HCT116 (cell line): ENCODE measurements at regions not wholly inside any gene's neighbourhood (a gene's known extent, or its start where the extent isn't known, plus 50 kb on each side); places are given as distances from the start of the nearest gene placed in this dataset.

Experiments
- CEBPB ChIP-seq: IDR thresholded peaks from 2 replicates; pipeline ENCODE4 v1.6.1; 2012; ENCODE audit warnings: low read depth
- CTCF ChIP-seq, 3 experiments: fragments of 200-600 bp in 1 of 3; sonication (generic) in 1 of 3; IDR thresholded peaks in 2 of 3; conservative IDR thresholded peaks in 1 of 3; 2 replicates each; pipeline ENCODE4 v1.5.1; 2012 to 2017; ENCODE audit warnings: low read depth in 2 of 3, low read length in 2 of 3, antibody characterized with exemption in 1 of 3, borderline replicate concordance in 1 of 3, control low read depth in 1 of 3, mild to moderate bottlenecking in 1 of 3, mixed read lengths in 1 of 3, mixed run types in 1 of 3, moderate library complexity in 1 of 3; ENCODE audit not compliant: insufficient read depth in 1 of 3
- EGR1 ChIP-seq: IDR thresholded peaks from 2 replicates; pipeline ENCODE4 v1.6.1; 2012; ENCODE audit warnings: low read depth
- EZH2phosphoT487 ChIP-seq: fragments of 200-600 bp; IDR thresholded peaks from 2 replicates; pipeline ENCODE4 v1.6.1; 2018; ENCODE audit warnings: antibody characterized with exemption, borderline replicate concordance
- RAD21 ChIP-seq: IDR thresholded peaks from 2 replicates; pipeline ENCODE4 v1.6.1; 2012; ENCODE audit warnings: low read depth, mild to moderate bottlenecking
- REST ChIP-seq: IDR thresholded peaks from 2 replicates; pipeline ENCODE4 v1.6.1; 2012; ENCODE audit warnings: low read depth
- SP1 ChIP-seq: IDR thresholded peaks from 2 replicates; pipeline ENCODE4 v1.6.1; 2012; ENCODE audit warnings: low read depth
- SRF ChIP-seq: IDR thresholded peaks from 2 replicates; pipeline ENCODE4 v1.6.1; 2012; ENCODE audit warnings: low read depth
- TCF7L2 ChIP-seq: IDR thresholded peaks from 2 replicates; pipeline ENCODE4 v1.7.0; 2011; ENCODE audit warnings: borderline replicate concordance, inconsistent platforms; ENCODE audit not compliant: insufficient read depth, insufficient read length; ENCODE audit errors: extremely low read depth
- YY1 ChIP-seq: IDR thresholded peaks from 2 replicates; pipeline ENCODE4 v1.6.1; 2011; ENCODE audit warnings: low read length, low read depth, moderate library complexity, mild to moderate bottlenecking; ENCODE audit not compliant: insufficient replicate concordance; ENCODE audit errors: extremely low read depth
- ZBTB33 ChIP-seq: IDR thresholded peaks from 2 replicates; pipeline ENCODE4 v1.6.1; 2011; ENCODE audit warnings: mild to moderate bottlenecking, low read length, moderate library complexity; ENCODE audit not compliant: insufficient replicate concordance; ENCODE audit errors: extremely low read depth
- ZNF274 ChIP-seq: fragments of 200-500 bp; sonication (Bioruptor generic); IDR thresholded peaks from 2 replicates; pipeline ENCODE4 v1.6.1; 2014; ENCODE audit warnings: mild to moderate bottlenecking, low read depth, low read length, inconsistent platforms

- TF ChIP-seq EGR1 (no peak), SP1 (no peak), CTCF (IDR thresholded peaks at IDR 0.05 in 2 of 3, conservative IDR thresholded peaks at IDR 0.05 in 1 of 3; ENCODE audit: borderline replicate concordance in 1 of 3, insufficient read depth in 1 of 3, low read depth in 2 of 3, low read length in 2 of 3) (no peak), ZNF274 (no peak), EZH2phosphoT487 (no peak), SRF (no peak), YY1 (no peak), ZBTB33 (no peak), RAD21 (no peak), CEBPB (no peak), TCF7L2 (no peak), REST (no peak)
Measured at GRCh38 chr12:77768558-77768957, 62.1 kb upstream of the NAV3 start.
